Retina (tissue), 1 donor: ENCODE measurements at regions not wholly inside any gene's neighbourhood (a gene's known extent, or its start where the extent isn't known, plus 50 kb on each side); places are given as distances from the start of the nearest gene placed in this dataset.
A peak's percentile ranks its signal among the peaks of the same experiment; 100 is the strongest.

Experiments
- DNase-seq: peaks from one replicate; pipeline ENCODE4 v3.0.0-alpha.2; 2016

DNA sequence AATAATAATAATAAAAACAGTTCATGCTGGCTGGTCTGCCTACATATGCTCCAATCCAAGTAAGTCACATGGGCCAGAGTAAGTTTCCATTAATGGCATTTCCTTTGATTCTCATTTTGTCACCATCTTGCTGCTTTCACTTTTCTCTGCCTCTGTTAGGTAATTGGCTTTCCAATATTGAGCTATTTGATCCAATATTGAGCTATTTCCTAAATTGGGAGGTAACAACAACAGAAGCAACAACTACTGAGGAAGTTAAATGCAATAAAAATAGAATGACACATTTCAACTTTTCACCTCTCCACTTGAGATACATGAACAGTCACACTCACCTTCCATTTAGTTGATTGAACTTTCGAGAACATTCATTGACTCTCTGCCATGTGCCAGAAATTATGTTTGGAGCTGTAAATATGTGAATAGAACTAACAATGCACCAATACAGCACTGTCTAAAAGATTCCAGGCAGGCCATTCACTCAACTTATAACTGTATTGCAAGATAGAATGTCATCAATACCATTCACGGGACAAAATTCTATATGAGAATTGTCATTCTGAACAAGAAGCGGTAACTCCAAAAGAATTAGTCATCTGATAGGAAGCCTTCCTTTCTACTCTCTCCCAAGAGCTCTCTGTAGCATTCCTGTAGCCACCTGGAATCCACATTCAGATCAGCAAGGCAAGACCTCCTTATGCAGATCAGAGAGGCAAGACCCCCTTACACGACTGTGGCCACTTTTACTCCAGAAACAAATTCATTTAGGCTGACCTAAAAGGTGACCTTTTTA, 136.4 kb downstream of the PHLDA1 start:
- DNase-seq = no peak

DNA sequence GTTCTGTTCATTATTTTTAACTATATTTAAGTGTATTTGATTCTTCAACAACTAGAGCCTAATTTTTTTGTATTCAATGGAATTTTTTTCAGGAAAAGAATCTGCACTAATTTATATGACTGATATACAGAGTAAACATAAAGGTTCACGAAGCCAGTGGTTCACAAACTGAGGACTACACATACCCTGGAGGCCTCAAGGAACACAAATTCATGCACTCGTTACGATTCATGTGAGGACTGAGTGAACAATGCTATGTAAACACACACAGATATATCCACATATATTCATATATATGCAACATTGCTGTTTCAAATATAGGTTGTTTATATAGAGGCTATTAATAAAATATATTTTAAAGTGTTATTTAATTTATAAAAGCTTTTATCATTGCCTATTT, 137.8 kb downstream of the PHLDA1 start:
- no peak for DNase-seq

DNA sequence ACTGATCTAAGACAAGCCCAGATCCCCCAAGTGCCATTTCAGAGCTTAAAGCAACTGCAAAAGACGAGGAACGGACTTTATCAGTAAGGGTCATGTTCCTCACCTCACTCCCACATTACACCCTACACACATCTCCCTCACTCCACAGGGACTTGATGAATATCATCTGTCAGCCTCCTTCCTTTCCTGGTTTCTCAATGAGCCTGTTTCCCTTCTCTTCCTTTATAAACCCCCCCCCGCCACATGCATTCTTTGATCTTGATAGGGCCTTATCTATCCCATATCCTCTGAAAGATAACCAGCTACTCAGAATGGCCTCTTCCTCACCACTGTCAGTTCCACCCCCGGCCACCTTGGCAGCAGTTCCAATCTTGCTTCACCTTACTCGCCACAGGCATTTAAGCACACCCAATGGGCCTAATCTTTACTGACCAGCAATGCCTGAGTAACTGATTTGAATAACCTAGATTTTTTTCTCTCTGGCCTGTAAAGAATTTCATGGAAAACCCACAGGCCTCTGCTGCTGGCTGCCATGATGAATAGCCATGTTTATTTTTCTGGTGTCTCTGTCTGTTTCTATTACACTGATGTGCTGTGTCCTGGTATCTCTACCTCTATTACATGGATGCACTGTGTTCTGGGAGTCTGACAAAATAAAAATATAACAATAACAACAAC, 138.7 kb downstream of the PHLDA1 start:
- DNase-seq = no peak

DNA sequence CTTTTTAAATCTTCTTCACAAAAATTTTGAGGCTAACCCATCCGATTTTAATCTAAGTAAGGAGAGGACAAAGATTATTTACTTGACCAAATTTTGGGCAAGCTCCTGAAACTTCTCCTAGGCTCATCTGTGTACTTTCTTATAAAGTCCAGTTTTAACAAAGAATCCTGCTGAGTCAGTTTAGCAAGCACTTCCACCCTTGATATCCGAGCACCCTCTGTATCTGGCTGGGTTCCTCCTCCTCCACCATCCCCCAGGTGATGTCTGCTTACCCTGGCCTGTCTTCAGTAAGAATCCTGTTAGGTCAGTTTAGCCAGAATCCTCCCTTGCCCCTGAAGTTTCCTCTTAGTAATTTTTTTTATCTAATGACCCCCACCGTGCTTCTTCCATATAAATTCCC, 140.5 kb downstream of the PHLDA1 start:
- no peak for DNase-seq

DNA sequence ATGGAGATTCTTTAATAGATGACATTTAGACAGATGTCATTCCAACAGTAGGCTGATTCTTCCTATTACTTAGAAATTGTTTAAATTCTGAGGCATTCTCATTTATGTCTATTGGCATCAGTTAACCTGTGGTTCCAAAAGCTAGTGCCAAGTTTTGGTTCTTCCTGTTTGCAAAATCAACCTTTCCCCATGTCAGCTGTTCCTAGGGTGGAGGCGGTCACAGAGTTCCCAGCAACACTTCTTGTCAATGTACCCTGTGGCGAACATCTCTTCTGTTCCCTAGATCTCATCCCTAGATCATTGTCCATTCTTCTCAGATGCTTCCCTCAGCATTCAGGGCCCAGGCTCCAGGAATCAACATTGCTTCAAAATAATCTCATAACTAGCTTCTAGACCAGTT, 140.9 kb downstream of the PHLDA1 start:
- DNase-seq = no peak

DNA sequence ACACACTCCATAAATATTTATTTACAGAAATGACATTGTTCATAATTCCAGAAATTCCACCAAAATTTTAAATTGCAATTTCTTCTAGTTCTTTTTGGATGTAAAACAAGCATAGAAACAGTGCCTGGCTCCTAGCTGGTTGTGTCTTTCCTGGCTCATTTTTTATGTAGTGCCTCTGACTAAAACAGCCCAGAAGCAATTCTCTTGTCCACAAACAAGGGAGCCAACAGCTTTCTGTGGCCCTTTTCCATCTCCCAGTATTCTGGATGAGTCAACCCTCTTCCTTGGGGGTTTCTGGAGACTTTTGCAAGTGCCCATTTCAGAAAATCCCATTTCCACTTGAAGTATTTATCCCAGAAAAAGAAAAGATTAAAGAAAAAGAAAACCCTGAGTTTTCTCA, 141.4 kb downstream of the PHLDA1 start:
- DNase-seq = no peak

DNA sequence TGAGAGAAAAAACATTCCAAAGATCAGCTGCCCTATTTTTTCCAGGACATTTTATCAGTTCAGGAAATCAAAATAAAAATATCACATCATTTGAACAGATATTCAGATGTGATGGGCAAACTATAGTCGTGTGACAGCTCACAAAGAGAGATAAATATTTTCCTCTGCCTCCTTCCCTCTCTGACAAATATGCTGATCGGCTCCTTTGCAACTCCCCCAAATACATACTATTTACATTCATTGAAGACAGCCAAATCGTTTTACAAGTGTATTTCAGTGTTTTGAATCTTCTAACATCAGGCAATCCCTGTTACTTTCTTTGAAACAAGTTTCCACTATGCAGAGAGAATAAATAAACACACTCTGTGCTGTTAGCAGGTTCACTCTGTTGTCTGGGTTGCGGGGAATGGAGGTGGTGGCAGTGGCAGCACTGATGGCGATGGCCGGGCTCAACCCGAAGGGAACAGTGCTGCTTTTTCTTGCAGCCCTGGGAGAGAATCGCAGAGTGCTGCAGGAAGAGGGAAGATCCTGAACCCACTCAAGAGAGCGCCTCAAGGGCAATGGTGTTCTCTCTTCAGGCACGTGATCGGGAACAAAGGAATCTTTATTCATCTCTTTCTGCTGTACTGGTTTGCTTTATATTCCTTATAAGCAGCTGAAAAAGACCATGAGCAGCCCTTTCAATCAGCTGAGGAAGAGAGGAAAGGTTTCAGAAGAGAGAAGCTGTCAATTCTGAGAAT, 142.5 kb downstream of the PHLDA1 start:
- peak; percentile 77 for DNase-seq

DNA sequence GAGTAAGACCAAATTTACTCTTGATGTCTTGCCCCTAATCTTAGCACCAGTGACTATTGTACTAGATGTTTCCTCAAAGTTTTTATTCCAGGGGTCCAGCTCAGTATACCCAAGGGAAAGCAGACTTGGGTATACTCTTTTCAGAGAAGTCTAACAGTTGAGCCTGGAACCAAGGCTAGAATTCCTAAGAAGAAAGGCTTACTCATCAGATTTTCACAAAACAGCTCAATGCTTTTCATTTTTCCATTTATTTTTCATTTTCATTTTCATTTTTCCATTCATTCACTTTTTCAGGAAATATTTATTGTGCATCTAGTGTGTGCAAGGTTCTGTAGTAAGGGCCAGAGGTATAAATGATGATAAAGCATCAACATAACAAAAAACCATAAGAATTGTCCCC, 143.2 kb downstream of the PHLDA1 start:
- no peak for DNase-seq

DNA sequence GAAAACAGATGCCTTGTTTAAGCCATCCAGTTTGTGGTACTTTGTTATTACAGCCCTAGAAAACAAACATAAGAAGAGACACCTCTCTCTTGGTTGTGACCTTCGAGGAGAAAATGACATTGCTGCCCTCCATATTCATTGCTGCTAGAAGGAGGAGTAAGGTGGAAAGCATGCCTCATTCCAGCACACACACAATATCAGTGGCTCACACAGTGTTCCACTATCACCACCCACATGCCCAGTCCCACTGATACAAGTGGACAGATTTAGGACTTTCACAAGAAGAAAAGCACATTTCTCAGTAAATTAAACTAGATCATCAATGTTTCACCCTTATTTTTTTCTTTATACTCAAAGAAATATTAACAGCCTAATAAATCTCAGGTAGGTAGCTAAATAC, 143.6 kb downstream of the PHLDA1 start:
- DNase-seq = no peak

DNA sequence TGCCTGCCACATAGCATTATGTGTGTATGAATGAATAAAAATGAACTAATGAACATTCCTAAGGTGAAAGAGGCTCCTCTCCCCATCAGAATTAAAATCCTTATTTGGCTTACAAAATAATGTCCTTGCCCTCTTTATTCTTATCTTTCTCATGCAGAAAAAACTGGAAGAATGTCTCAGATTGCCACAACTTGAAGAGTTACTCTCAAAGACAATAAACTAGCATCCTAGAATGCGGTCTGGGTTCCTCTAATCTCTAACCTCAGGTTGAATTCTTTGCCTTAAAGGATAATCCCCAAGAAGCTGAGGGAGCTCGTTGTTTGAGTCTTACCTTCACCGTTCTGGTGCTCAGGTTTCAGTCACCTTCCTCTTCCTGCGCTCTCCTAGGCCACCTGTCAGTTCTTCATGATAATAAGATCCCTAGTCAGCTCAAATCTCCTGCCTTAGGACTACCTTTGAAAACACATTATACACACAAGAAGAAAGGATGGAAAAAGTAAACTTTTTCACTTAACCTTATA, 147.1 kb downstream of the PHLDA1 start:
- DNase-seq = no peak

DNA sequence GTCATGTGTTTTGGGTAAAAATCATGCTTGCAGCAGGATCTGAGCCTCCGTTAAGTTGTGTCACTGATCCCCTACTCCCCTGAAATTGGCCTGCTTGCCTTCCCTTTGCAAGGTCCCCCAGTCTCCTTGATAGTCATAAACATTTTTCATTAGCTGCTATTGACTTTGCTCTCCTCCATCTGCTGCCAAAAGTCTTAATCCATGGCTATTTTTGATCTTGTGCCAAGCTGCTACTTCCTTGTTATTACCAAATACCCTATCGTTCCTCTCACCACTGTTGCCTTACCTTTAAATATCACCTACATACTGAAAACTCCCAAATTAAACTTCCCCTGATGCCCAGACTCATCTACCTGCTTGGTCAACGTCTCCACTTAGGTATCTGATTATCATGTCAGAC, 148.3 kb downstream of the PHLDA1 start:
- no peak for DNase-seq

DNA sequence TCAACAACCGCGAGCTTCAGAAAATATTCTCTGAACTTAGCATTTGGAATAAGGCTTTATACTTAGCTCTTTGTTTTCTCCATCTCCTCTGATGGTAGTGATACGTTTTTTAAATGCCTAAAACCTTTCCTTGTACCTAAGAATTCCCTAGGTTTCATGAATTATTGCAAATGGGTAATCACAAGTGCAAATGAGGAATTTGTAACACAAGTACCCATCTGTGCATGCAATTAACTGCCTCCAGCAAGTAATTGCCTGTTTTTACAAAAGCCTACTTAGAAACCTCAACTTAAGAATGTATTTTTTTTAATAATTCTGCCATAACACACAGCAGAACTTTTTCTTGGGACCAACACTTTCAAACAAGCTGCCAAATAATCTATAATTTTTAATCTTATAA, 149.2 kb downstream of the PHLDA1 start:
- no peak for DNase-seq

DNA sequence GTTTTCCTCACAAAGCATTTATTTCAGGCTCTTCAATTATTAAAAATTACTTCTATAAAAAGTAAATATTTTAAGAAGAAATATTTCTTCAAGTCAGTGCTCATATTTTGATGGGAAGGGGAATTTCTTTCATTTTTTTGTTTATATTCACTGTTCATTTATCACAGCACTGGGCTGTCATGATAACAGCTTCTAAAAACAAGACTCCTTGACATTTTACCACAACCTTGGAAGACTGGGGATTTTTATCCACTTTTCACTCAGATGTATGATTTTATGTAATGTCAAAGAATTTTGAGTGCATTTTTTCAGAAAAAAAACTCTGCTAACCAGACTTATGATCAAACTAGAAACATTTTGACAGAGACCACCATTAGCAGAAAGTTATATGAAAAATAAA, 149.7 kb downstream of the PHLDA1 start:
- no peak for DNase-seq

DNA sequence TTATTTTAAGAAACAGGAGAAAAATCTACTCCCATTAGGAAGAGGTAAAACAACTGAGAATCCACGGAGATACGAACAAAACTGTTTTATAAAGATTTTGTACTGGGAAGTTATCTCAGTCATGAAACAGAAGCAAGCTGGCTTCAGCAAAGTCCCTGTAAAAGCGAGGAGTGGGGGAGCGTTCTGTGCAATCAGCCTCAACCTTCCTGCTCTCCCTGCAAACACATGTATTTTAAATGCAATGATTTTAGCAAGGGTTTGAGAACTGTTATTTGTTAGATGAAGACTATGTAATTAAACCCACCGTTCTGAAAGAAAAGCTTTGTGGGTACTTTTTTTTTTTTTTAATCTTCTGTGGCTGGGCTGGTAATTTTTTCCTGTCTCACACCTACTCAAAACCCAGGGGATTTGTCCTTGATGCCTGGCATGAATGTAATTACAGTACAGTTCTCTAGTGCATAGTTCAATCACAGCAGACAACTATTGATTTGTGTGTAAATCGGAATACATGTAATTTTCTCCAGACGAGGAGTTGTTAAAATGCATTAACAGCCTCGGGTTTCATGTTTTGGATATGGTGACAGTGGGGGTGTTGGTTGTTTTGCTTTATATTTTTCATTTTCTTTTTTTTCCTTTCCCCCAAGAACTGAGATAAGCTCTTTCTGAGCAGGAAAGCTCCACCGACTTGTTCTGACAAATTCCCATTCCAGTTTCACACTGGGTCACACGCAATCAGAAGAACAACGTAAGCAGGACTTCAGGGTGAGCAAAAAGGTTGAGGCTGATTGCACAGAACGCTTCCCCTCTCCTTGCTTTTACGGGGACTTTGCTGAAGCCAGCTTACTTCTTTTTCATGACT, 153.6 kb downstream of the PHLDA1 start:
- DNase-seq = peak; percentile 46

DNA sequence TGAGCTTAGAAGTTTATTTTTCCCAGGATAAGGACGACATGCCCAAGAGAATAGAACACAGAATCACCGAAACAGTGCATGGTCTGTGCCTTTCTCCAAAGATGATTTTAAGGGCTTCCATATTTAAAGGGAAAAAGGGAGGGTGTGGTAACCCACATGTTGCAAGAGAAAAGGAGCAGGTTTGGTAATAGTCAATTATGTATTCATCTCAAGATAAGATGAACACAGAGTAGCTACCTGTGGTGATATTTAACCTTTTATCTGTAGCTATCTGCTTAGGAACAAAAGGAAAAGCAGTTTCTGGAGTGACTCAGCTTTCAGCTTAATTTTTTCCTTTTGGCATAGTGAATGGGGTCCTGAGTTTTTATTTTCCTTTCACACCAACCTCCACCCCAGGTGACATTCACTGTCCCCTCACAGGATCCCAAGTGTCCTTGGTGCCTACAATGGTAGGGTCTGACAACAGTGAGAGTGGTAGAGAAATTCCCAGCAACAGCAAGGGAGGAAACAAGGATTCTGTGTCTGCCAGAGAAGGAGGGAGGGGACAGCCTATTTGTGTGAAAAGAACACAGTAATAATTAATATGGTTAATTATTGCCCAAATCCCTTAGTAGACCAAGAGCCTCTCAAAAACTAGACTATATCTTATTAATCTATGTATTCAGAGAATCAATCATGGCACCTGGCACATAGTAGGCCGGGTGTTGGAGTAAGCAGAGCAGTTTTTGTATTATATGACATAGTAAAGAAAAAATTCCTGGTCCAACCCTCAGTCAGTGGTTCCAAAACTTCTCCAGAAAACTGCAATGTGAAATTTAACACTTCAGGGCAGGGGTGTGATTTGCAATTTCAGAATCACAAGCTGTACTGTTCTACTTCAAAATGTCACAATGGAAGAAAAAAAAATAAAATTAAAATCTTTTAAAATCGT, 154.5 kb downstream of the PHLDA1 start:
- DNase-seq = no peak

DNA sequence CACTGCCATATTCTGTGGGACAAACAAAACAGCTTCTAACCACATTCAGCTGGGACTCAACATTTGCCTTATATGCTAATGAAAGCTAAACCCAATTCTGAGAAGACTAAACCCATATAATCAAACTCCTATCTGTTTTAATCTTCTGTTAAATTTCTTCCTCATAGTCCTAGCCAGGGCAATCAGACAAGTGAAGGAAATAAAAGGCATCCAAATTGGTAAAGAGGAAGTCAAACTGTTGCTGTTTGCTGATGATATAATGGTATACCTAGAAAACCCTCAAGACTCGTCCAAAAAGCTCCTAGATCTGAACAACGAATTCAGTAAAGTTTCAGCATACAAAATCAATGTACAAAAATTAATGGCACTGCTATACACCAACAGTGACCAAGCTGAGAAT, 157.1 kb downstream of the PHLDA1 start:
- DNase-seq = no peak

DNA sequence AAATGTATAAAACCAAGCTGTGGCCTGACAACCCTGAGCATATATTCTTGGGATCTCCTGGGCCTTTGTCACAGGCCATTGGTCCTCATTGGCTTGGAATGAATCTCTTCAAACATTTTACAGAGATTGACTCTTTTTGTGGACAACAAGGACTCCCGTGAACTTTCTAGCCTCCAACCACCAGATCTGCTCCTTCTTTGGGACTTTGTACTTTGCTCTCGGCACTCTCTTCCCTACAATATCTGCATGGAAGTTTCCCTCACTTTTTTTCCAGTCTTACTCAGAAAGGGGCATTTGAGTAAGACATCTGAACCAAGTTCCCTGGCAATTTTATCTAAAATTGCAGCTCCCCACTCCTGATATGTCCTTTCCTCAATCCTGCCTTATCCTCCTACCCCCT, 158.8 kb downstream of the PHLDA1 start:
- no peak for DNase-seq

DNA sequence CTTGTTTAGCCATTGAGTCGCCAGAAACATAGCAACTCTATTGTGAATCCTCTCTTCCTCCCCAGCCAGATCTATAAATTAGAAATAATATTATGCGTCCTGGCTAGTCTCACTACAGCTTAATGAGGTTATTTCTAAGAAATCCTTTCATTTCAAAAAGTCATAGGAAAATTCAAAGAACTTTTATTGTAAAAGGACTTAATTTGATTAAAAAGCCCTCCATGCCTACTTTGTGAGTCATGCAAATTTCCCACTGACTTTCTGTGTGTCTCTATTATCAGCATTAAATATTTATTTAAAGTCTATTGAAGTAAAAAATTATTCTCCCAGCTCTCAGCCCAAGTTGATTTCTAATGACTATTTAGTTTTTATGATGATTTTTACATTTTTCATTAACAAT, 160.7 kb downstream of the PHLDA1 start:
- DNase-seq = no peak

DNA sequence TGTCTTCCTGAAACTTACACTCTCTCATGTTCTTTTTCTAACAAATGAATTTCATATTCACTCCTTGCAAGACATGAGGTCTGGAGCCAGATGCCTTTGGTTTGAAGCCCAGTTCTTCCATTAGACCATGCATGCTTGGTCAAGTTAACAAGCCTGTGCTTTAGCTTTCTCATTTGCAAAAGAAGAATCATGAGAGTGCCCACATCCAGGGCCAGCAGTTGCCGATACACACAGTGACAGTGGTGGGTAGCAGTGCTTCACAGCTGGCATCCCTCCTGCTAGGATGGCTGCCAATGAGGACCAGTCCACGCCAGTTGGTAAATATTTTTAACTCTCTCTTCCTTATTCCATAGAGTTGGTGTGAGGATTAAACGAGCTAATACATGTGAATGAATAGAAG, 163.1 kb downstream of the PHLDA1 start:
- DNase-seq = no peak

DNA sequence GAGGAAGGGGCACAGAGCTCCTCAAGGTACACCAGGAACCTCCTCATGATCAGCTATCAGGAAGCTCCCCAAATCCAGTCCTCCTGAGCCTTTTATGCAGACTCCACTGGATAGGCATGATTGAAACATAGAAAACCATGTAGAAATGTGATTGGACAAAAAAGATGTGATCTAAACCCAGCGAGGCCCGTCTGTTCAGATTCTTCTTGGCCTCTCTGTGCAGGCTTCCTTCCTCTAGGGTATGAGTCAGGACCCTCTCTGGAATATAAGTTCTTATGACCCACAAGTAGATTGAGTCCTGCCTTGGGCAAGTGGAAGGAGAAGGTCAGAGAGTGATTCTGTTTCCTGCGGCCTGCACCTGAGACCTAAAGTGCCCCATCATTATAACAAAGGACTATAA, 166.3 kb downstream of the PHLDA1 start:
- no peak for DNase-seq

DNA sequence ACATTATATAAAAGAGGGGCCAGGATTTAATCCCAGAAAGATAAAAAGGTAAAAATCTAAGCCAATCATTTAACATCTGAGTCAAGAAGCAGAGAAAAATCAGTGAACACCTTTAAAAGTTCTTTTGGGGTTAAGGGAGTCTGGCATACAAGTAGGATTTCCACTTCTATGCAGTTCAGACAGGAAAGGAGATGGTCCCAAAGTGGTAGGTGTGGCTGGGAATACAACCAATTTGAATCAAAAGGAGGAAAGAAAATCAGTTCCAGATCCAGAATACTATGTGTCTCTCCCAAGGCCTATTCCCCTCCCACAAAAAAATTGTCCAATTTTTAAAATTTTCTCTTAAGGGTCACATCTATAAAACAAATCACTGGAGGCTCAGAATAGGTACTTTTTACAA, 167.4 kb downstream of the PHLDA1 start:
- DNase-seq = no peak

DNA sequence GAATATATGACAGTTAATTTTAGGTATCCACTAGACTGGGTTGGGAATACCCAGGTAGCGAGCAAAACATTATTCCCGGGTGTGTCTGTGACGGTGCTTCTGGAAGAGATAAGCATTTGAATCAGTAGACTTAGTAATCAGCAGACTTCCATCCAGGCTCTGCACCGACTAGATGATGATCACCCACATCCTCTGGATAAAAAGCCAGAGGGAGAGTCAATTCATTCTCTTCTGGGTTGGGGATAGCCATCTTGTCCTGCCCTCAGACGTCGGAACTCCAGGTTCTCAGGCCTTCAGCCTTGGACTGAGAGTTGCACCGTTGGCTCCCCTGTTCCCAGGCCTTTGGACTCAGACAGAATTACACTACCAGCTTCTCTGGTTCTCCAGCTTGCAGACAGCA, 168.0 kb downstream of the PHLDA1 start:
- no peak for DNase-seq
